Astrocyte of the spinal cord (primary cell): ENCODE measurements at regions not wholly inside any gene's neighbourhood (a gene's known extent, or its start where the extent isn't known, plus 50 kb on each side); places are given as distances from the start of the nearest gene placed in this dataset.

Experiments used
- DNase-seq: peaks from one replicate; pipeline ENCODE4 v3.0.0; 2011; ENCODE audit warnings: low read depth, low spot score
- H3K4me3 ChIP-seq: 2 replicates; pipeline ENCODE4 v1.5.1; 2011; ENCODE audit warnings: low read depth, mild to moderate bottlenecking, low read length, moderate library complexity
- in situ Hi-C: cut with HindIII; loops from 2 replicates; pipeline ENCODE4 v1.10.0; 2017; ENCODE audit warnings: low sequenced_read_pairs
- TF ChIP-seq, protein P1 (sequence below): IDR thresholded peaks from 2 replicates; pipeline ENCODE4 v1.5.1; 2012; ENCODE audit warnings: low read depth, mild to moderate bottlenecking, low read length, inconsistent platforms

DNA sequence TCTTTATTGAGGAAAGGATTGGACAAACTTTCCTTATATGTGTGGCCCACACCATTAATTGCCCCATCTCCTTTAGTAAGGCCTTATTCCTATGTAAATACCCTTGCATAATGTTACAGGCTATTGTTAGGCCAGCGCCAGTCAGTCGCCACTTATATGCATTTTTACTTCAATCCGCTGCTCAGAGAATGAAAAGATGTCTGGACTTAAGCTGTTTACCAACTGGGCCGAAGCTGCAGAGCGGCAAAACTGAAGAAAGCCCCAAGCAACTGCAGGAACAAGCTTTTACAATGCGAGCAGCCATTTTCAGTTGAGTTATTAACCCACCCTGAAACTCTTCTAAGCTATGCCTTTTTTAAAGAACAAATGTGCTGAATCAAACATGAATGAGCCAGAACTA, 92.1 kb upstream of the OTX2 start:
- TF ChIP-seq, protein P1, sequence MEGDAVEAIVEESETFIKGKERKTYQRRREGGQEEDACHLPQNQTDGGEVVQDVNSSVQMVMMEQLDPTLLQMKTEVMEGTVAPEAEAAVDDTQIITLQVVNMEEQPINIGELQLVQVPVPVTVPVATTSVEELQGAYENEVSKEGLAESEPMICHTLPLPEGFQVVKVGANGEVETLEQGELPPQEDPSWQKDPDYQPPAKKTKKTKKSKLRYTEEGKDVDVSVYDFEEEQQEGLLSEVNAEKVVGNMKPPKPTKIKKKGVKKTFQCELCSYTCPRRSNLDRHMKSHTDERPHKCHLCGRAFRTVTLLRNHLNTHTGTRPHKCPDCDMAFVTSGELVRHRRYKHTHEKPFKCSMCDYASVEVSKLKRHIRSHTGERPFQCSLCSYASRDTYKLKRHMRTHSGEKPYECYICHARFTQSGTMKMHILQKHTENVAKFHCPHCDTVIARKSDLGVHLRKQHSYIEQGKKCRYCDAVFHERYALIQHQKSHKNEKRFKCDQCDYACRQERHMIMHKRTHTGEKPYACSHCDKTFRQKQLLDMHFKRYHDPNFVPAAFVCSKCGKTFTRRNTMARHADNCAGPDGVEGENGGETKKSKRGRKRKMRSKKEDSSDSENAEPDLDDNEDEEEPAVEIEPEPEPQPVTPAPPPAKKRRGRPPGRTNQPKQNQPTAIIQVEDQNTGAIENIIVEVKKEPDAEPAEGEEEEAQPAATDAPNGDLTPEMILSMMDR, result no peak
- peak; percentile 0 for DNase-seq
- H3K4me3 ChIP-seq, result no peak overlapping the region
- in situ Hi-C loops, result no loop called here

DNA sequence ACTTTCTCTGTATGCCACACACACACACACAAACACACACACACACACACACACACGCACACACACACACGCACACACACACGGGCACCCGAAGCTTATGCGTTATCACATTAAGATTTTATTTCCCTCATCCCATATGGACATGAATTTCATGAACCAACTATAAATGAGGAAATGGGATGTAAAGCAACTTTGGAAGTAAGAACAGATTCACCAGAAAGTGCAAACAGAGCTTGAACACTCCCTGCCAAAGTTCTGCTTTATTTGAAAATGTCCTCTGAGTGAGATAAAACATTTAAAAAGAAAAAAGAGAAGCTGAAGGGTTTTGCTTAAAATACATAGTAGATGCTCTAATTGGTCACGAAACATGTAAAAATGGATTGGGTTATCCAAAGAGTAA, 90.4 kb upstream of the OTX2 start:
- TF ChIP-seq, protein P1, result no peak
- DNase-seq, result no peak
- in situ Hi-C loops, result no loop called here
- H3K4me3 ChIP-seq, result no peak overlapping the region

DNA sequence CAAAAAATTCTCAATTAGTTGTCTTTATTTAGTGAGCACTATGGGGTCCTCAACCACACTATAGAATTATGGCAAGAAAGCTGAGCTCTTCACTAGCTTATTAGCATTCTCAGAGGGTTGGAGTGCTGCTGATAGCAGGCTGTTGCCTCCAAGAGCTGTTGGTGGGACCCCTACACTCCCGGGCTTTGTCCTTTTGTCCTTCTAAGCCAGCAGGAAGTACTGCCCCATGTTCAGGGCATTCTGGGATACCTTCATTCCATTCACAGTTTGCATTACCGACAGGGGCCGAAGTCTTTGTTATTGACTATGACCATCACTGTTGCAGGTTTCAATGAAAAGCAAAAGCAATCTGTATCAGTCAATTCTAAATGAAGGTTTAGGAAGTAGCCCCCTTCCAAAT, 89.5 kb upstream of the OTX2 start:
- DNase-seq, result no peak
- no peak overlapping the region for H3K4me3 ChIP-seq
- TF ChIP-seq, protein P1, result no peak
- in situ Hi-C loops, result no loop called here

DNA sequence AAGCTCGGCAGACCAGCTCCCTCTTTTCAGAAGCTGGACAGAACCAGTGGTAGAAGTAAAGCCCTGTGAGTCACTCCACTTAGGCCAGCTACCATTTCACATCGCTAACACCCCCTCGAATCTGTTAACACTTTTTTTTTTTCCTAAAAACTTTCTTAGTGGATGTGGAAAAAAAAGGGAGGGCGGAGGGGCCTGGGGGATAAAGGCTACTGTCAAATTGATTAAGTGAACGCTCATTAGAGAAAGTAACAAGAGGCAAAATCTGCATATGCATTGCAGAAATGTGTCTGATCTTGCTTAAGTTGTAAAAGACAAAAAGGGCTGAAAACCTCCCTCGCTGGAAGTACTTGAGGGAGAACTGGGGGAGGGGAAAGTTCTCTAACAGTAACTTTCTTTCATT, 86.6 kb upstream of the OTX2 start:
- DNase-seq, result no peak
- in situ Hi-C loops, result no loop called here
- TF ChIP-seq, protein P1, result no peak
- no peak overlapping the region for H3K4me3 ChIP-seq

DNA sequence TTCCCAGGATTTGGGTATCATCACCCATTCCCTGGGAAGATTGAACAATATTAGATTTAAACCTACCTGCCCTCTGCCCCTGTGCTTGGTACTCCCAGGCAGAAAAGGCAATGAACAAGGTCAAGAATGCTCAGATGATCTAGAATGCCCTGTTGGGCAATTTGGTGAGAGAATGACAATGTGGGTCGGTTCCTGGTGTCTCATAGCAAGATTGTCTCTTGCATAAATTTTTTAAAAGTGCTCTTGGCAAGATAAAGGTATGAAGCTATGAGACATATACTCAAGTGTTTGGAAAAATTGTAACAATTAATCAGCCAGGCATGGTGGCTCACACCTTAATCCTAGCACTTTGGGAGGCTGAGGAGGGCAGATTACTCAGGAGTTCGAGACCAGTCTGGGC, 86.0 kb upstream of the OTX2 start:
- TF ChIP-seq, protein P1, result no peak
- in situ Hi-C loops, result no loop called here
- no peak overlapping the region for H3K4me3 ChIP-seq
- no peak for DNase-seq

DNA sequence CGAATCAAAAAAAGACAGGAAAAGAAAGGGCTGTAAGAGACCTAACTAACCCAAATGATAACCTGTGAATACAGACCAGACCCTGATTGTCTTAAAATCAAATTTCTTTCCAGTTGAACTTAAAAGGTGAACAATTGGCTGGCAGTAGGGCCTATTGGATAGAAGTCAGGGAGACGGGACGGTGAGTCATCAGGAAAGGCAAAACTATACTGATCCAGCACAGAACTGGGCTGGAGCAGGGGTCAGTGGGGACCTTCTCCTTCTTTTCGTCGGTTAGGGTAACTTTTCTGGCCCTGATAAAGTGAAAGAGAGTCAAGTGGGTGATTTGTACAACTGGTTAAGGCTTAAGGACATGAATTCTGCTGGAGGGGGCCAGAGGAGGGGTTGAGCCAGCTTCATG, 84.9 kb upstream of the OTX2 start:
- TF ChIP-seq, protein P1, result no peak
- DNase-seq, result no peak
- no peak overlapping the region for H3K4me3 ChIP-seq
- in situ Hi-C loops, result no loop called here

DNA sequence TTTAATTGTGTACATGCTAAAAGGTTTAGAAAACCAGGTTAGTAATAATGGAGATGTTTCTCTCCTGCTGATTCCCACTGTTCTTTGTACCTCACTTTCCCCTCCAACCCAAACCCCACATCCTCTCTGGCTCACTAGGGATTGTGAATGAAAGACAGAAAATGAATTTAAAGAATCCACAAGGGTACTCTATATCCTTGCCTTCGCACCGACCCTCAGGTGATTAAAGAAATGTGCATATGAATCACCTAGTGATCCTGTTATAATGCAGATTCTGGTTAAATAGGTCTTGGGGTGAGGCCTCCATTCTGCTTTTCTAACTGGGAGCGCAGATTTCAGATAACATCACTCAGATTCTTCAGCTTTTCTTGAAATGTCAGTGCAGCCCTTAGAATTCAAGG, 84.3 kb upstream of the OTX2 start:
- in situ Hi-C loops, result no loop called here
- DNase-seq, result no peak
- TF ChIP-seq, protein P1, result no peak
- no peak overlapping the region for H3K4me3 ChIP-seq
